HEK293T (cell line): ENCODE measurements at regions not wholly inside any gene's neighbourhood (a gene's known extent, or its start where the extent isn't known, plus 50 kb on each side); places are given as distances from the start of the nearest gene placed in this dataset.
"Not testable (repeated sequence)": the region's sequence is repeated elsewhere in the genome, so short reads cannot be mapped to it uniquely, and the experiment has no call there.

Experiments used
- CTCF ChIA-PET: fragments of 350-600 bp; formaldehyde crosslinking; extraction: SDS; loops from one replicate; lab custom pipeline; 2021; ENCODE audit warnings: antibody characterized with exemption, inconsistent platforms; lab: Yijun Ruan, JAX
- POLR2A ChIA-PET: fragments of 350-600 bp; formaldehyde crosslinking; extraction: SDS; loops from one replicate; lab custom pipeline; 2020; ENCODE audit warnings: antibody characterized with exemption, inconsistent platforms; lab: Yijun Ruan, JAX
- DNase-seq: peaks from one replicate; pipeline ENCODE4 v3.0.0; 2012; ENCODE audit warnings: mixed read lengths; ENCODE audit errors: extremely low spot score
- ARNT ChIP-seq: fragments of 450-650 bp; IDR thresholded peaks from 2 replicates; pipeline ENCODE4 v1.6.1; 2017; ENCODE audit warnings: mild to moderate bottlenecking
- BHLHE40 ChIP-seq: fragments of 450-650 bp; IDR thresholded peaks from 2 replicates; pipeline ENCODE4 v1.6.1; 2016; ENCODE audit warnings: mild to moderate bottlenecking, moderate library complexity, borderline replicate concordance
- CTBP1 ChIP-seq: fragments of 450-650 bp; IDR thresholded peaks from 2 replicates; pipeline ENCODE4 v1.6.1; 2016; ENCODE audit warnings: borderline replicate concordance
- ELF4 ChIP-seq: fragments of 450-650 bp; IDR thresholded peaks from 2 replicates; pipeline ENCODE4 v1.6.1; 2017; ENCODE audit warnings: antibody characterized with exemption
- FOXA1 ChIP-seq: fragments of 450-650 bp; IDR thresholded peaks from 2 replicates; pipeline ENCODE4 v1.6.1; 2016; ENCODE audit warnings: mild to moderate bottlenecking
- FOXK2 ChIP-seq: fragments of 450-650 bp; IDR thresholded peaks from 2 replicates; pipeline ENCODE4 v1.6.1; 2016; ENCODE audit warnings: mild to moderate bottlenecking
- FOXM1 ChIP-seq: fragments of 450-650 bp; IDR thresholded peaks from 2 replicates; pipeline ENCODE4 v1.6.1; 2017; ENCODE audit warnings: mild to moderate bottlenecking, borderline replicate concordance
- HDGF ChIP-seq: fragments of 450-650 bp; IDR thresholded peaks from 2 replicates; pipeline ENCODE4 v1.6.1; 2017; ENCODE audit warnings: antibody characterized with exemption, borderline replicate concordance
- L3MBTL2 ChIP-seq: fragments of 450-650 bp; conservative IDR thresholded peaks from 2 replicates; pipeline ENCODE4 v1.6.1; 2016; ENCODE audit warnings: mild to moderate bottlenecking
- LEF1 ChIP-seq: fragments of 450-650 bp; IDR thresholded peaks from 2 replicates; pipeline ENCODE4 v1.6.1; 2017; ENCODE audit warnings: mild to moderate bottlenecking, borderline replicate concordance
- NFRKB ChIP-seq: fragments of 450-650 bp; IDR thresholded peaks from 2 replicates; pipeline ENCODE4 v1.6.1; 2016; ENCODE audit warnings: mild to moderate bottlenecking, moderate library complexity
- SP1 ChIP-seq: fragments of 450-650 bp; IDR thresholded peaks from 2 replicates; pipeline ENCODE4 v1.6.1; 2017
- SUZ12 ChIP-seq: fragments of 450-650 bp; IDR thresholded peaks from 2 replicates; pipeline ENCODE4 v1.6.1; 2016; ENCODE audit warnings: mild to moderate bottlenecking
- TARDBP ChIP-seq: fragments of 450-650 bp; IDR thresholded peaks from 2 replicates; pipeline ENCODE4 v1.6.1; 2016
- ZNF384 ChIP-seq: fragments of 450-650 bp; IDR thresholded peaks from 2 replicates; pipeline ENCODE4 v1.6.1; 2016
- TF ChIP-seq, protein P1 (sequence below): fragments of 450-650 bp; IDR thresholded peaks from 2 replicates; pipeline ENCODE4 v1.6.1; 2016

DNA sequence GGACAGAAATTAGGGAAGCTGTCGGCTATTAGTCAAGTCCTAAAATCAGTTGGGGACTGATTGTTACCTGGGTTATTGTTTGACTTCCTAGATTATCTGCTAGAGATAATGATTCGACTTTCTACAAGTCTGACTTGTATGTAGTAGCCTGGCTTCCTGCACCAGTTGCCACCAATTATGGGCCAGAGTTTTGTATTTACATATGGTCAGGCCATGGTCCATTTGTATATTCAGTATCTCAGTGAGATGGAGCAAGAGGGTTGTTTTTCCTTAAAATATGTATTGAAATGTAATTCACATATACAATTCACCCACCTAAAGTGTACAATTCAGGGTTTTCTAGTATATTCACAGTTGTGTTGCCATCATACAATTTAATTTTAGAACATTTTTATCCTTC lies 130.6 kb upstream of the PHACTR3 start:
- DNase-seq: no peak
- CTCF ChIA-PET: no interaction called here
- no peak for TF ChIP-seq CTBP1
- no peak for TF ChIP-seq NFRKB
- TF ChIP-seq ELF4: no peak
- no peak for TF ChIP-seq FOXA1
- no peak for TF ChIP-seq HDGF
- no peak for TF ChIP-seq LEF1
- no peak for TF ChIP-seq FOXM1
- no peak for TF ChIP-seq SP1
- TF ChIP-seq ZNF384: no peak
- TF ChIP-seq L3MBTL2: no peak
- TF ChIP-seq, protein P1, sequence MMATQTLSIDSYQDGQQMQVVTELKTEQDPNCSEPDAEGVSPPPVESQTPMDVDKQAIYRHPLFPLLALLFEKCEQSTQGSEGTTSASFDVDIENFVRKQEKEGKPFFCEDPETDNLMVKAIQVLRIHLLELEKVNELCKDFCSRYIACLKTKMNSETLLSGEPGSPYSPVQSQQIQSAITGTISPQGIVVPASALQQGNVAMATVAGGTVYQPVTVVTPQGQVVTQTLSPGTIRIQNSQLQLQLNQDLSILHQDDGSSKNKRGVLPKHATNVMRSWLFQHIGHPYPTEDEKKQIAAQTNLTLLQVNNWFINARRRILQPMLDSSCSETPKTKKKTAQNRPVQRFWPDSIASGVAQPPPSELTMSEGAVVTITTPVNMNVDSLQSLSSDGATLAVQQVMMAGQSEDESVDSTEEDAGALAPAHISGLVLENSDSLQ: no peak
- no peak for TF ChIP-seq SUZ12
- no peak for TF ChIP-seq ARNT
- no peak for TF ChIP-seq FOXK2

DNA sequence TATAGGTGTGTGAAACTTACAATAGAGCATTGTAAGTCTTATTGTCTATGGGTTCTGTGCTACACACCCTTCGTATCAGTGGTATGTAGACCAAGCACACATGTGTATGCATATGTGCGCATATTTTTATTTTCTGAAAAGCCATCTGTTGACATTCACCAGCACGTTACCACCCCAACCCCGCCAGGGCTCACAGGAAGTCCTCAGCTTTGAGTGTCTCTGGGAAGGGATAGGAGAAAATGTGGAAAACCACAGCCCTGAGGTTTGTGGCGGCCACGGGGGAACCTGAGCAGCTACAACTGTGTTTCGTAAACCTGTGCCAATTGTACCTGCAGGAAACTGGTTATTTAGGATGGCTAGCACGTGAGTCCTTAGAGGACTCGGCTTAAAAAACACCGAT lies 123.3 kb upstream of the PHACTR3 start:
- POLR2A ChIA-PET: no interaction called here
- CTCF ChIA-PET: no interaction called here
- DNase-seq: no peak
- no peak for TF ChIP-seq BHLHE40
- no peak for TF ChIP-seq NFRKB
- no peak for TF ChIP-seq HDGF
- TF ChIP-seq ZNF384: no peak
- TF ChIP-seq TARDBP: no peak
- TF ChIP-seq FOXA1: no peak

More for the DNA sequence above, 130.6 kb upstream of the PHACTR3 start:
- POLR2A ChIA-PET: no interaction called here

DNA sequence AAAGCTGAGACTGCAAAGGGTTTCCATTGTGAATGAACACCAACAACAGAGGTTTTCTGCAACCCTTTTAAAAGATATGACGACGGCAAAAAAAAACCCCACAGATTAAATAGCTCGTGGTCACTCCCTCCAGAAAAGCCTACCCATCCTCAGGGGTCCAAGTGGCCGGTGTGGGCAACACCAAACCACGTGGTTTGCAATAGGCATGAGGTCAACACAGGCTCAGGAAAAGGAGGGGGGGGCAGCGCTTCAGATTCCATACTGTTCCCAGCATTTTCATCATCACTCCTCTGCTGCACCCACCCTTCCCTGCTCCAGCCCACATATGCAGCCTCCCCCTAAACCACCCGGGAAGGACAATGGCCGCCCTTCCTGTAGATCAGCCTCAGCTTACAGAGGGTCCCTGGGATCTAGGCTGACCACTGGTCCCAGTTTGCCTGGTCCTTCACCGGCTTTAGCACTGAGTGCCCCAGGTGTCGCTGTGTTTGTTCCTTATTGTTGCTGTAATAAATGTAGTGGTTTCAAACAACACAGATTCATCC lies 122.8 kb upstream of the PHACTR3 start:
- ChIA-PET CTCF (no interaction called here), POLR2A (no interaction called here)
- no peak for TF ChIP-seq NFRKB
- TF ChIP-seq FOXA1: no peak
- TF ChIP-seq TARDBP: no peak
- TF ChIP-seq SUZ12: no peak
- no peak for TF ChIP-seq FOXM1
- no peak for DNase-seq

DNA sequence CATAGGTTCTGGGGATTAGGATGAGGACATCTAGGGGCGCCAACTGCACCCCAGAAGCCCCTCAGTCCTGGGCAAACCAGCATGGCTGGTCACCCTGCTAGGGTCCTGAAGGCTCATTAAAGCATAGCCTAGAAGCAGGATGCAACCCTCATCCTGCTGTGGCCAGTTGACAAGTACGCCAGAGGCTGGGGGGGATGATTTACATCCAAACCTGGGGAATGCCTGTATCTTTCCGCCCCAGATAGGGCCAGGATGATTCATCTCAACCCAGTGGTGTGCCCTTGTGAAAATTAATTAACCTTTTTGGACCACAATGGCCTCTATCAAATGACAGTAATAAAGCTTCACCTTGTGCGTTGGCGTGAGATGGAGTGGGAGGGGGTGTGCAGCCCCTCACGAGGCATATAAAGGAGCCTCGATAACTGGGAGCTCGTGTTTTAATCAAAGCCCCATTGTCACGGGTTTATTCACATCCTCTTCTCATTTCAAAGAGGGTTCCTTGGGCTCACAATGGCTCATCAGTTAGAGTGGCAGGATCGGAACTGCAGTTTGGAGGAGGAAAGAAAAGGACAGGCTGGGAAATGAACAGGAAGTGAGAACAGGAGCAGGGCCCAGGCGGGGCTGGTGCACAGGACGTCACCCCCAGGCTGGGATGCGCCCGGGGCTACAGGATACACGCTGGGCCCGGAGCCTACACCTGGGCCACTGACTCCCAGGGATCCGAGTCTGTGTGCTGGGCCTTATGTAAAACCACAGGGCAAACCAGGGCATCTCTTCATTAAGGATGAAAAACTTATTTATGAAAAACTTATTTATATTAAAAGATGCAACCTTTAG lies 121.8 kb upstream of the PHACTR3 start:
- TF ChIP-seq L3MBTL2: no peak
- no peak for TF ChIP-seq BHLHE40
- no peak for TF ChIP-seq CTBP1
- TF ChIP-seq SUZ12: no peak
- TF ChIP-seq FOXK2: no peak
- no peak for TF ChIP-seq LEF1
- TF ChIP-seq TARDBP: no peak
- TF ChIP-seq NFRKB: no peak
- TF ChIP-seq FOXA1: no peak
- TF ChIP-seq, protein P1: no peak
- TF ChIP-seq FOXM1: no peak
- TF ChIP-seq ELF4: no peak
- no peak for TF ChIP-seq HDGF
- TF ChIP-seq ARNT: no peak
- no peak for TF ChIP-seq SP1
- no peak for DNase-seq
- POLR2A ChIA-PET: no interaction called here
- CTCF ChIA-PET: no interaction called here

DNA sequence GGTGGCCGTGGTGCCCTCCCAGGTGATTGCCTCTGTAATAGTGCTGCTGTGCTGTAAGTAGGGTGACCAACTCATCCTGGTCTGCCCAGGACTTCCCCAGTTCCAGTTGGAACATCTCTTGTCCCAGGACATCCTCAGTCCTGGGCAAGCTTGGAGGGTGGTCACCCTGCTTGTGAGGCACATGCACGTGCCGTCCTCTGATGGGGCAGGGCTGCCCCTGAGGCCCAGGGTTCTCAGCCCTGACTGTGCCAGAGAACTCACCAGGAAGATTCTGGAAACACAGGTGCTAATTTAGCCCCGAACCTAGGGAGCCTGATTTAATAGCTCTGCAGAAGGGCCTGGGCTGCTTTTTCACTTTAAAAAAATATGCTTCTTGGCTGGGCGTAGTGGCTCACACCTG lies 120.9 kb upstream of the PHACTR3 start:
- DNase-seq: no peak
- ChIA-PET POLR2A (no interaction called here), CTCF (interaction anchor here (1.5 kb wide), 1 partner anchor 12 kb away, joined by 4 read pairs; no protein-coding TSS in a partner anchor)
- TF ChIP-seq CTBP1: no peak

DNA sequence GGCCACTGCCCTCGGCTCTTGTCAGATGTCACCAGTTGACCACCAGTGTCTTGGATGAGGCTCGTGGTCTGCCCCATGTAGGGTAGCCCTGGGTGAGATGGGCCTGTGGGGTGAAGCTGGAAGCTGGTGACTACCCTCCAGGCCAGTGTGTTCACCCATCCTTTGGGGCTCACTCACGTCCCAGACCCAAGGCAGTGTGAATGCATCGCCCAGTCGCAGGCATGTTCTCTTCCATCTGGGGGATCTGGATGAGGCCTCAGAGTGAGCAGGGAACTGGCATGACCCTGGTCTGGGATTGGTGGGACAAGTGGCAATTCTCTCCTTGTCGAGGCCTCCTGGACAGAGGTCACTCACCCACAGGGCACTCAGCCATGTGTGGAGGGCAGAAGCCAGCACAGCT lies 120.1 kb upstream of the PHACTR3 start:
- POLR2A ChIA-PET: no interaction called here
- TF ChIP-seq NFRKB (no peak), ZNF384 (no peak)
- CTCF ChIA-PET: interaction anchor here (1.5 kb wide), 1 partner anchor 11 kb away, joined by 4 read pairs; no protein-coding TSS in a partner anchor
- DNase-seq: no peak

DNA sequence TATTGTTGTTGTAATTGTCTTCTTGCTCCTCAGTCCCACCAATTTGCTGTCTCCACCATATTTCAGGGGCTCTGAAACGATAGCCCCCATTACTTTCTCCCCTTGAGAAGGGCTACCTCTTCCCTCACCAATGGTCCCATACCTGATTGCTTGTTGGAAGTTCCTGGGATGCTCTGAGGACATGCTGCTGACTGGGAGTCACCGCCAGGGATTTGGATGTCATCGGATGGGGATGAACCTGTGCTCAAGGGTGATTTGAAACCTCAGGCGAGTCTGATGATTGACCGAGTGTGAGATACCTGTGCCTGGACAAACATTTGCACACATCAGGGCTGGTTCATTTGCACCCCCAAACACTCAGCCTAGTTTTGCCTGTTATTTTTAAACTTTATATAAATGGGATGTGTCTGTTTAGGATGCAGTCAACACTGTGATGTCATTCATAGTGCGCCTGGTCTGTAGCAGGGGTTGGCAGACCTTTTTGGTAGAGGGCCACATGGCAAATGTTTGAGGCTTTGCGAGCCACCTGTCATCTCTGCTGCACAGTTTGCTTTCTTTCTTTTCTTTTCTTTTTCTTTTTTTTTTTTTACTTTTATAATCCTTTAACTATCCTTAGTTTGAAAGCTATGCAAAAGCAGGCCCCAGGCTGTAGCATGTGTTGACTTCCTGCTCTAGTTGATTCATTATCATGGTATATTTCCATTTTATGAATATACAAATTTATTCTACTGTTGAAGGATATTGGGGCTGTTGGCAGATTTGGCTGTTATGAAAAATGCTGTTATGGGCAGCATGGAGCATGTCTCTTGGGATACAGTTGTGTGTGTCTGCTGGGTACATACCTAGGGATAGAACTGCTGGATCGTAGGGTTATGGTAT lies 118.5 kb upstream of the PHACTR3 start:
- DNase-seq: no peak
- TF ChIP-seq SUZ12: no peak
- no peak for TF ChIP-seq SP1
- TF ChIP-seq ARNT: no peak
- TF ChIP-seq FOXA1: no peak
- TF ChIP-seq NFRKB: no peak
- no peak for TF ChIP-seq TARDBP
- no peak for TF ChIP-seq L3MBTL2
- TF ChIP-seq CTBP1: no peak
- no peak for TF ChIP-seq FOXK2
- TF ChIP-seq BHLHE40: no peak
- no peak for TF ChIP-seq ZNF384
- TF ChIP-seq ELF4: no peak
- TF ChIP-seq HDGF: no peak
- TF ChIP-seq, protein P1: no peak
- TF ChIP-seq FOXM1: no peak
- no peak for TF ChIP-seq LEF1
- CTCF ChIA-PET: no interaction called here
- POLR2A ChIA-PET: no interaction called here

DNA sequence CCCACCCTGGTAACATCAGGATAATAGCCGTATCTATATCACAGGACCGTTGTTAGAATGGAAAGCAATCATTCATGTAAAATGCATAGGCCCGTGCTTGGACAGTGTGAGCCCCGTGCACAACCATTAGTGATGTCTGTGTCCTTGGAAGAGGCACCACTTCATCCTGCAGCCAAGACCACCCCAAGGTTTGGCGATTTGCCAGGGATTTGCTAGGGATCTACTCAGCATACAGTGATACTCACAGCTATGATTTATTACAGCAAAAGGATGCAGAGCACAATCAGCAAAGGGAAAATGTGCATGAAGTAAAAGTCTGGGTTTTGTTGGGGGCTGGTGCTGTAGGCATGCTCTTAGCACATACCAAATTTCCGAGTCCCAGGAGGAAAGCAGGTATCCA lies 115.9 kb upstream of the PHACTR3 start:
- DNase-seq, POLR2A ChIA-PET, CTCF ChIA-PET: not testable (repeated sequence)

DNA sequence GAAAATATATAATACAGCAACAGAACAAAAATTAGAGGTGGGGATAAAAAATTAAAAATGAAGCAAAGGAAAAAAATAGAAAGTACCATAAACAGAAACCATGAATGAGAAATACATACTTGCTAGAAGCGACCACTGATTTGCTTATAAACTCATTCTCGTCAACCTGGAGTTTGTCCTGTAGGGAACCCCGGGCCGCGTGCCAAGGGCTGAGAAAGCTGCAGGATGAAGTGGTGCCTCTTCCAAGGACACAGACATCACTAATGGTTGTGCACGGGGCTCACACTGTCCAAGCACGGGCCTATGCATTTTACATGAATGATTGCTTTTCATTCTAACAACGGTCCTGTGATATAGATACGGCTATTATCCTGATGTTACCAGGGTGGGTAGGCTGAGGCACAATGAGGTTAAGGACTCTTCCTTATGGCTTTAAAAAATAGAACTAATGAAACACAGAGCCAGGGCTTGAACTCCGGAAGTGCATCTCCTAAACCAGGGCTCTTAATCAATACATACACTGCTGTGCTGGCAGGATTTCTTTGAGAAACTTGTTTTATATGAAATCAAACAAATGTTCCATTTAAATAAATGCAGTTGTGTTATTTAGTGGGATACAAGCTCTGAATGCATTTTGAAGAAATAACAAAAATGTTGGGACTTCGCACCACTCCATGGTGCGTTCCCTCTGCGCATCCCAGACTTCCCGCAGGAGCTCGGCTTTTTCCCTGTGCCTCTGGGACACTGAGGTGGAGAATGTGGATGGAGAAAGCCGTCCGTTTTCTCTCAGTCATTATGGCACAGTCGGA lies 113.9 kb upstream of the PHACTR3 start:
- DNase-seq, POLR2A ChIA-PET: not testable (repeated sequence)
- CTCF ChIA-PET: interaction anchor here (0.6 kb wide), 1 partner anchor 66 kb away, joined by 4 read pairs; no protein-coding TSS in a partner anchor
